Keratinocyte (primary cell): ENCODE measurements at regions not wholly inside any gene's neighbourhood (a gene's known extent, or its start where the extent isn't known, plus 50 kb on each side); places are given as distances from the start of the nearest gene placed in this dataset.

Source experiments
- DNase-seq: peaks from one replicate; pipeline ENCODE4 v3.0.0-alpha.2; 2011; ENCODE audit warnings: low read depth, missing footprints, low spot score
- FAIRE-seq: peaks from 2 replicates; lab custom pipeline; 2011; peaks lifted over from hg19 to GRCh38; lab: Jason Lieb, UNC
- H2AFZ ChIP-seq: 2 replicates; pipeline ENCODE4 v1.6.0; 2012; ENCODE audit warnings: low read length, control low read depth, inconsistent platforms; ENCODE audit not compliant: control insufficient read depth
- H3K27ac ChIP-seq: 2 replicates; pipeline ENCODE4 v1.5.1; 2011; ENCODE audit warnings: low read length; ENCODE audit not compliant: control insufficient read depth, insufficient read depth
- H3K27me3 ChIP-seq: 3 replicates; pipeline ENCODE4 v1.6.0; 2011; ENCODE audit warnings: low read length; ENCODE audit not compliant: control insufficient read depth, insufficient read depth; ENCODE audit errors: extremely low read depth
- H3K36me3 ChIP-seq, 2 experiments: 2 replicates in 1 of 2; 3 replicates in 1 of 2; pipeline ENCODE4 v1.5.1; 2011; ENCODE audit warnings: low read length in 2 of 2, mild to moderate bottlenecking in 1 of 2; ENCODE audit not compliant: control insufficient read depth in 2 of 2, insufficient read depth in 2 of 2; ENCODE audit errors: extremely low read depth in 1 of 2
- H3K4me1 ChIP-seq: 3 replicates; pipeline ENCODE4 v1.5.1; 2011; ENCODE audit warnings: low read length; ENCODE audit not compliant: control insufficient read depth, insufficient read depth; ENCODE audit errors: extremely low read depth
- H3K4me2 ChIP-seq: 3 replicates; pipeline ENCODE4 v1.6.0; 2011; ENCODE audit warnings: low read depth, low read length; ENCODE audit not compliant: control insufficient read depth, insufficient read depth; ENCODE audit errors: extremely low read depth
- H3K4me3 ChIP-seq, 3 experiments: fragments of 200-600 bp in 1 of 3; sonication (generic) in 1 of 3; 2 replicates in 2 of 3; 3 replicates in 1 of 3; pipeline ENCODE4 v1.5.1; 2011 to 2016; ENCODE audit warnings: low read length in 3 of 3, mild to moderate bottlenecking in 3 of 3, control low read depth in 2 of 3, inconsistent platforms in 1 of 3, low read depth in 1 of 3, mixed read lengths in 1 of 3, mixed run types in 1 of 3, moderate library complexity in 1 of 3; ENCODE audit not compliant: control insufficient read depth in 2 of 3, insufficient read depth in 2 of 3; ENCODE audit errors: extremely low read depth in 1 of 3
- H3K79me2 ChIP-seq: 2 replicates; pipeline ENCODE4 v1.6.0; 2012; ENCODE audit warnings: low read length; ENCODE audit not compliant: control insufficient read depth, insufficient read depth
- H3K9ac ChIP-seq: 3 replicates; pipeline ENCODE4 v1.6.0; 2011; ENCODE audit warnings: low read length; ENCODE audit not compliant: control insufficient read depth, insufficient read depth; ENCODE audit errors: extremely low read depth
- H3K9me1 ChIP-seq: 3 replicates; pipeline ENCODE4 v1.6.0; 2011; ENCODE audit warnings: low read length; ENCODE audit not compliant: control insufficient read depth, insufficient read depth; ENCODE audit errors: extremely low read depth
- H3K9me3 ChIP-seq: 2 replicates; pipeline ENCODE4 v1.5.1; 2012; ENCODE audit warnings: low read depth, low read length; ENCODE audit not compliant: control insufficient read depth
- H4K20me1 ChIP-seq: 3 replicates; pipeline ENCODE4 v1.6.0; 2011; ENCODE audit warnings: low read length; ENCODE audit not compliant: control insufficient read depth, insufficient read depth; ENCODE audit errors: extremely low read depth
- EZH2 ChIP-seq: IDR thresholded peaks from one replicate; pipeline ENCODE4 v1.6.1; 2012; ENCODE audit warnings: inconsistent platforms, mild to moderate bottlenecking, low read length, moderate library complexity
- dilution Hi-C: fragments of 300-500 bp; cut with MboI; formaldehyde crosslinking; loops from one replicate; pipeline ENCODE4 v1.7.0; 2020; ENCODE audit warnings: low sequenced_read_pairs; ENCODE audit not compliant: extremely low pct_ligation_motif_present
- TF ChIP-seq, protein P1 (sequence below), 3 experiments: IDR thresholded peaks in 1 of 3; conservative IDR thresholded peaks in 1 of 3; optimal IDR thresholded peaks in 1 of 3; 2 replicates in 2 of 3; 3 replicates in 1 of 3; pipeline versions ENCODE3 to v1.5.1; 2011; ENCODE audit warnings: low read length in 3 of 3, mild to moderate bottlenecking in 3 of 3, moderate library complexity in 2 of 3, control low read depth in 1 of 3, inconsistent platforms in 1 of 3; ENCODE audit not compliant: insufficient read depth in 2 of 3; ENCODE audit errors: extremely low read depth in 1 of 3

DNA sequence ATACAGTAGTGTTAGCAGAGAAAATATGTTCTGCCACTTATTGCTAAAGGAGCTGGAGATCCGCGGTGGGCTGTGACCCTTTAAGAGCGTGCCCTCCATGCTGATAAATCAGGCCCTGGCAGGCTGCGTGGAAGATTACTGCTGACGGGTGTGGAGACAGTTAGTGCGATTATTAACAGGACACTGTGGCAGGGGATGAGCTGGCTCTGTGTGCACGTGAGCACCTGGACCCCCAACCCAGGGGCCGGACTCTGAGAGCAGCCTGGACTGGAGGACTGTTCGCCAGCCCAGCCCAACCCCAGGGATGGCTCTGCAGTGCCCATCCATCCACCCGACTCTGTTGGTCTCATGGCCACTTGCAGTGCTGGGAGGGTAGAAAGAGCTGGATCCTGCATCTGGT is 162.0 kb downstream of the MELK start:
- FAIRE-seq (no peak), DNase-seq (no peak)
- Histone ChIP-seq H3K27ac (no peak overlapping the region), H3K79me2 (no peaks in the 10 kb centered on the region), H3K4me1 (peaks cover 11% of the 10 kb centered on the region), H2AFZ (no peak overlapping the region), H4K20me1 (no peaks in the 10 kb centered on the region), H3K9me3 (no peaks in the 10 kb centered on the region), H3K36me3 (no peaks in the 10 kb centered on the region), H3K4me2 (no peak overlapping the region), H3K4me3 (no peak overlapping the region), H3K27me3 (no peaks in the 10 kb centered on the region), H3K9ac (no peak overlapping the region), H3K9me1 (no peaks in the 10 kb centered on the region)
- dilution Hi-C loops: no loop called here
- no peak for TF ChIP-seq EZH2
- TF ChIP-seq, protein P1, sequence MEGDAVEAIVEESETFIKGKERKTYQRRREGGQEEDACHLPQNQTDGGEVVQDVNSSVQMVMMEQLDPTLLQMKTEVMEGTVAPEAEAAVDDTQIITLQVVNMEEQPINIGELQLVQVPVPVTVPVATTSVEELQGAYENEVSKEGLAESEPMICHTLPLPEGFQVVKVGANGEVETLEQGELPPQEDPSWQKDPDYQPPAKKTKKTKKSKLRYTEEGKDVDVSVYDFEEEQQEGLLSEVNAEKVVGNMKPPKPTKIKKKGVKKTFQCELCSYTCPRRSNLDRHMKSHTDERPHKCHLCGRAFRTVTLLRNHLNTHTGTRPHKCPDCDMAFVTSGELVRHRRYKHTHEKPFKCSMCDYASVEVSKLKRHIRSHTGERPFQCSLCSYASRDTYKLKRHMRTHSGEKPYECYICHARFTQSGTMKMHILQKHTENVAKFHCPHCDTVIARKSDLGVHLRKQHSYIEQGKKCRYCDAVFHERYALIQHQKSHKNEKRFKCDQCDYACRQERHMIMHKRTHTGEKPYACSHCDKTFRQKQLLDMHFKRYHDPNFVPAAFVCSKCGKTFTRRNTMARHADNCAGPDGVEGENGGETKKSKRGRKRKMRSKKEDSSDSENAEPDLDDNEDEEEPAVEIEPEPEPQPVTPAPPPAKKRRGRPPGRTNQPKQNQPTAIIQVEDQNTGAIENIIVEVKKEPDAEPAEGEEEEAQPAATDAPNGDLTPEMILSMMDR (optimal IDR thresholded peaks at IDR 0.05 in 1 of 3, IDR thresholded peaks at IDR 0.05 in 1 of 3, conservative IDR thresholded peaks at IDR 0.05 in 1 of 3; ENCODE audit: extremely low read depth in 1 of 3, insufficient read depth in 2 of 3, low read length in 3 of 3): no peak

DNA sequence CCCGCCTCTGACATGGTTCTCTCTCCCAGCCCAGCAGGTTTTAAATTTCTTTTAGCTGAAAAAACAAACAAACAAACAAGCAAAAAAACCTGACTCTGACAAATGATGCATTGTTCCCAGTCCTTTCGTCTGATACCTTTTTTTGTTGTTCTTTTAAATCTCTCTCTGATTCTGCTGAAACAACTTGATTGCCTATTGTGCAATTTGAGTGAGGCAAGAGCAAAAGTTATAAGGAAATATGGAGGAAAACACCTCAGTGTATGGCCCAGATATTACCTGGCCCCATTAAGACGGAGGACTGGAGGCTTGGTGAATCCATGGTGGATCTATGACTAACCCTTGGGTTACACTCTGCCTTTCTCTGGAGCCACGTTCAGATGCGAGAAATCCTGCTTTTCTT is 164.0 kb downstream of the MELK start:
- no peaks in the 10 kb centered on the region for H3K9me3 ChIP-seq
- TF ChIP-seq, protein P1 (optimal IDR thresholded peaks at IDR 0.05 in 1 of 3, IDR thresholded peaks at IDR 0.05 in 1 of 3, conservative IDR thresholded peaks at IDR 0.05 in 1 of 3; ENCODE audit: extremely low read depth in 1 of 3, insufficient read depth in 2 of 3, low read length in 3 of 3): no peak
- no peak for TF ChIP-seq EZH2
- no peak overlapping the region for H3K9ac ChIP-seq
- H4K20me1 ChIP-seq: no peaks in the 10 kb centered on the region
- dilution Hi-C loops: no loop called here
- no peaks in the 10 kb centered on the region for H3K27me3 ChIP-seq
- H3K9me1 ChIP-seq: no peaks in the 10 kb centered on the region
- no peak overlapping the region for H3K4me2 ChIP-seq
- no peak overlapping the region for H3K4me3 ChIP-seq
- no peak overlapping the region for H2AFZ ChIP-seq
- FAIRE-seq: no peak
- no peak overlapping the region for H3K27ac ChIP-seq
- H3K36me3 ChIP-seq: no peaks in the 10 kb centered on the region
- H3K4me1 ChIP-seq: peaks cover 11% of the 10 kb centered on the region
- no peaks in the 10 kb centered on the region for H3K79me2 ChIP-seq
- DNase-seq: no peak
